Trophoblast cell (in vitro differentiated cells and primary cell): ENCODE measurements at regions not wholly inside any gene's neighbourhood (a gene's known extent, or its start where the extent isn't known, plus 50 kb on each side); places are given as distances from the start of the nearest gene placed in this dataset.

Experiments used
- DNase-seq, 2 donors: peaks; one replicate each; pipeline ENCODE4 v3.0.0-alpha.2; 2016
- H2AFZ ChIP-seq: 2 replicates; pipeline ENCODE4 v1.6.1; 2013; ENCODE audit warnings: low read length, moderate library complexity, mild to moderate bottlenecking; ENCODE audit not compliant: insufficient read depth, poor library complexity
- H2AK5ac ChIP-seq: 2 replicates; pipeline ENCODE4 v1.6.1; 2013; ENCODE audit warnings: mild to moderate bottlenecking, low read length
- H2BK120ac ChIP-seq: 2 replicates; pipeline ENCODE4 v1.6.1; 2013; ENCODE audit warnings: low read length, mild to moderate bottlenecking, moderate library complexity; ENCODE audit not compliant: insufficient read depth, poor library complexity
- H2BK12ac ChIP-seq: 2 replicates; pipeline ENCODE4 v1.6.1; 2013; ENCODE audit warnings: mild to moderate bottlenecking, low read length, moderate library complexity
- H2BK5ac ChIP-seq: 2 replicates; pipeline ENCODE4 v1.6.1; 2013; ENCODE audit warnings: low read length, low read depth, moderate library complexity, mild to moderate bottlenecking; ENCODE audit not compliant: poor library complexity
- H3K14ac ChIP-seq: 2 replicates; pipeline ENCODE4 v1.6.1; 2013; ENCODE audit warnings: mild to moderate bottlenecking, low read length
- H3K18ac ChIP-seq: 2 replicates; pipeline ENCODE4 v1.6.1; 2013; ENCODE audit warnings: mild to moderate bottlenecking, low read length
- H3K23ac ChIP-seq: 2 replicates; pipeline ENCODE4 v1.6.1; 2013; ENCODE audit warnings: low read length
- H3K27ac ChIP-seq: 2 replicates; pipeline ENCODE4 v1.5.1; 2013; ENCODE audit warnings: low read depth, mild to moderate bottlenecking, inconsistent platforms, low read length, moderate library complexity
- H3K27me3 ChIP-seq: 2 replicates; pipeline ENCODE4 v1.6.1; 2013; ENCODE audit warnings: inconsistent platforms, mild to moderate bottlenecking, low read length, moderate library complexity; ENCODE audit not compliant: insufficient read depth
- H3K36me3 ChIP-seq, 2 experiments: 1 replicate in 1 of 2; 2 replicates in 1 of 2; pipeline ENCODE4 v1.6.1; 2013; ENCODE audit warnings: low read length in 2 of 2, mild to moderate bottlenecking in 2 of 2, moderate library complexity in 1 of 2; ENCODE audit not compliant: insufficient read depth in 2 of 2, control insufficient read depth in 1 of 2
- H3K4ac ChIP-seq: 2 replicates; pipeline ENCODE4 v1.6.1; 2013; ENCODE audit warnings: low read depth, mild to moderate bottlenecking, low read length, moderate library complexity
- H3K4me1 ChIP-seq, 2 experiments: 1 replicate in 1 of 2; 2 replicates in 1 of 2; pipeline ENCODE4 v1.6.1; 2013; ENCODE audit warnings: low read length in 2 of 2, mild to moderate bottlenecking in 2 of 2, moderate library complexity in 1 of 2; ENCODE audit not compliant: insufficient read depth in 2 of 2, control insufficient read depth in 1 of 2
- H3K4me2 ChIP-seq: 2 replicates; pipeline ENCODE4 v1.6.1; 2013; ENCODE audit warnings: inconsistent platforms, mild to moderate bottlenecking, low read length, moderate library complexity
- H3K4me3 ChIP-seq: 2 replicates; pipeline ENCODE4 v1.5.1; 2013; ENCODE audit warnings: mild to moderate bottlenecking, low read depth, low read length, inconsistent platforms
- H3K79me1 ChIP-seq: one replicate; pipeline ENCODE4 v1.6.1; 2013; ENCODE audit warnings: low read length
- H3K79me2 ChIP-seq: 2 replicates; pipeline ENCODE4 v1.6.1; 2013; ENCODE audit warnings: low read length, mild to moderate bottlenecking; ENCODE audit not compliant: control insufficient read depth, insufficient read depth, poor library complexity
- H3K9ac ChIP-seq: 2 replicates; pipeline ENCODE4 v1.6.1; 2013; ENCODE audit warnings: mild to moderate bottlenecking, low read length
- H3K9me3 ChIP-seq: 2 replicates; pipeline ENCODE4 v1.6.1; 2013; ENCODE audit warnings: low read depth, mild to moderate bottlenecking, control low read depth, inconsistent platforms, low read length; ENCODE audit not compliant: insufficient read depth
- H4K12ac ChIP-seq: 2 replicates; pipeline ENCODE4 v1.6.1; 2013; ENCODE audit warnings: low read depth, mild to moderate bottlenecking, low read length, moderate library complexity
- H4K8ac ChIP-seq: 2 replicates; pipeline ENCODE4 v1.6.1; 2013; ENCODE audit warnings: low read depth, mild to moderate bottlenecking, low read length, moderate library complexity
- H4K91ac ChIP-seq: one replicate; pipeline ENCODE4 v1.6.1; 2013; ENCODE audit warnings: low read depth, mild to moderate bottlenecking, low read length, moderate library complexity
- WGBS: extraction: QIAGEN DNeasy Blood & Tissue Kit; methylation state at CpG from one replicate; pipeline ENCODE4 v1.1.7; 2013; ENCODE audit warnings: missing lambda C conversion rate; ENCODE audit not compliant: insufficient read length, insufficient coverage; ENCODE audit errors: extremely low coverage; 5-methylcytosine and 5-hydroxymethylcytosine counted together

GRCh38 chr1:2909797-2910196, 108.3 kb upstream of the TTC34 start:
- Histone ChIP-seq H3K9ac (no peak overlapping the region), H2BK12ac (no peak overlapping the region), H2BK120ac (no peak overlapping the region), H3K36me3 (no peaks in the 10 kb centered on the region), H3K27me3 (no peaks in the 10 kb centered on the region), H3K4me2 (no peak overlapping the region), H3K9me3 (peaks cover 50% of the 10 kb centered on the region), H3K79me1 (no peaks in the 10 kb centered on the region), H2AFZ (no peak overlapping the region), H4K91ac (no peak overlapping the region), H4K8ac (no peak overlapping the region), H2AK5ac (no peak overlapping the region), H3K14ac (no peak overlapping the region), H4K12ac (no peak overlapping the region), H3K4ac (no peak overlapping the region), H3K23ac (no peak overlapping the region), H3K27ac (no peak overlapping the region), H3K4me1 (no peaks in the 10 kb centered on the region), H3K4me3 (no peak overlapping the region), H2BK5ac (no peak overlapping the region), H3K18ac (no peak overlapping the region), H3K79me2 (no peaks in the 10 kb centered on the region)
- no peak for DNase-seq
- WGBS: no CpG with 5 or more reads among the region's 14 CpGs

- Histone ChIP-seq H4K8ac (no peak overlapping the region), H2BK12ac (no peak overlapping the region), H3K4ac (no peak overlapping the region), H3K4me3 (peak overlapping the region; percentile 28), H3K9ac (no peak overlapping the region), H3K4me2 (no peak overlapping the region), H4K91ac (no peak overlapping the region), H3K27ac (no peak overlapping the region), H3K9me3 (peaks cover 52% of the 10 kb centered on the region), H2BK120ac (no peak overlapping the region), H4K12ac (no peak overlapping the region), H3K79me2 (no peaks in the 10 kb centered on the region), H3K23ac (no peak overlapping the region), H2AFZ (no peak overlapping the region), H3K27me3 (no peaks in the 10 kb centered on the region), H2BK5ac (no peak overlapping the region), H3K36me3 (no peaks in the 10 kb centered on the region), H3K14ac (no peak overlapping the region), H3K4me1 (no peaks in the 10 kb centered on the region), H2AK5ac (no peak overlapping the region), H3K79me1 (no peaks in the 10 kb centered on the region), H3K18ac (no peak overlapping the region)
- no peak for DNase-seq
- WGBS: no CpG with 5 or more reads among the region's 11 CpGs
Measured at GRCh38 chr1:2910211-2910610, 108.7 kb upstream of the TTC34 start.

GRCh38 chr1:2911421-2912178, 109.7 kb upstream of the ACTRT2 start:
- no peak overlapping the region for H4K12ac ChIP-seq
- H3K79me1 ChIP-seq: no peaks in the 10 kb centered on the region
- no peak for DNase-seq
- no peak overlapping the region for H3K14ac ChIP-seq
- peaks cover 62% of the 10 kb centered on the region for H3K9me3 ChIP-seq
- no peak overlapping the region for H3K4me3 ChIP-seq
- H3K9ac ChIP-seq: no peak overlapping the region
- H3K4me1 ChIP-seq: no peaks in the 10 kb centered on the region
- H3K79me2 ChIP-seq: no peaks in the 10 kb centered on the region
- H2BK12ac ChIP-seq: no peak overlapping the region
- H3K23ac ChIP-seq: no peak overlapping the region
- H2AK5ac ChIP-seq: no peak overlapping the region
- WGBS: no CpG with 5 or more reads among the region's 31 CpGs
- no peaks in the 10 kb centered on the region for H3K36me3 ChIP-seq
- H3K27ac ChIP-seq: no peak overlapping the region
- H4K91ac ChIP-seq: no peak overlapping the region
- H3K4me2 ChIP-seq: no peak overlapping the region
- no peak overlapping the region for H2BK5ac ChIP-seq
- no peak overlapping the region for H3K4ac ChIP-seq
- no peaks in the 10 kb centered on the region for H3K27me3 ChIP-seq
- no peak overlapping the region for H2AFZ ChIP-seq
- H4K8ac ChIP-seq: no peak overlapping the region
- H3K18ac ChIP-seq: no peak overlapping the region
- no peak overlapping the region for H2BK120ac ChIP-seq

GRCh38 chr1:2912424-2913061, 108.7 kb upstream of the ACTRT2 start:
- H2BK12ac ChIP-seq: no peak overlapping the region
- no peak overlapping the region for H4K91ac ChIP-seq
- no peak overlapping the region for H2BK120ac ChIP-seq
- no peak overlapping the region for H2BK5ac ChIP-seq
- no peak overlapping the region for H4K12ac ChIP-seq
- WGBS: no CpG with 5 or more reads among the region's 16 CpGs
- H3K18ac ChIP-seq: no peak overlapping the region
- no peak overlapping the region for H3K4ac ChIP-seq
- no peaks in the 10 kb centered on the region for H3K79me1 ChIP-seq
- H3K79me2 ChIP-seq: no peaks in the 10 kb centered on the region
- H3K14ac ChIP-seq: no peak overlapping the region
- no peak overlapping the region for H4K8ac ChIP-seq
- H2AFZ ChIP-seq: no peak overlapping the region
- no peak for DNase-seq
- H3K4me3 ChIP-seq: no peak overlapping the region
- no peak overlapping the region for H3K4me2 ChIP-seq
- no peaks in the 10 kb centered on the region for H3K4me1 ChIP-seq
- no peaks in the 10 kb centered on the region for H3K27me3 ChIP-seq
- H3K9me3 ChIP-seq: peaks cover 62% of the 10 kb centered on the region
- H3K27ac ChIP-seq: no peak overlapping the region
- H3K9ac ChIP-seq: peak overlapping the region; percentile 37
- H3K36me3 ChIP-seq: no peaks in the 10 kb centered on the region
- no peak overlapping the region for H2AK5ac ChIP-seq
- H3K23ac ChIP-seq: no peak overlapping the region
